ENCODE measurements at regions not wholly inside any gene's neighbourhood (a gene's known extent, or its start where the extent isn't known, plus 50 kb on each side); places are given as distances from the start of the nearest gene placed in this dataset.

GRCh38 chr7:155877167-155877566, 64.9 kb upstream of the SHH start:
- Histone ChIP-seq H3K4me3 (ENCODE audit: low read depth, low read length, poor library complexity, severe bottlenecking) (no peak overlapping the region), H3K27me3 (replicated peaks; ENCODE audit: insufficient read depth, low read depth, low read length, poor library complexity) (peaks cover 70% of the 10 kb centered on the region), H3K9me3 (ENCODE audit: low read depth, low read length, poor library complexity, severe bottlenecking) (no peaks in the 10 kb centered on the region), H3K27ac (ENCODE audit: low read depth, low read length, poor library complexity, severe bottlenecking) (no peak overlapping the region), H3K4me1 (ENCODE audit: insufficient read depth, low read length, poor library complexity, severe bottlenecking) (no peaks in the 10 kb centered on the region), H3K36me3 (ENCODE audit: insufficient read depth, low read length, poor library complexity, severe bottlenecking) (no peaks in the 10 kb centered on the region)
- TF ChIP-seq CTCF (conservative IDR thresholded peaks at IDR 0.05; ENCODE audit: low read depth, low read length) (no peak), EZH2 (IDR thresholded peaks at IDR 0.05; ENCODE audit: borderline replicate concordance, low read depth, low read length, poor library complexity, severe bottlenecking) (no peak)
- ChIA-PET CTCF (no interaction called here), POLR2A (ENCODE audit: low non-redundant PET) (no interaction called here)
- DNase-seq (ENCODE audit: low spot score): no peak
- no TSS peak for BruUV-seq (replicated peaks)
- intact Hi-C loops (cut with micrococcal nuclease; ENCODE audit: unreplicated experiment): no loop called here

- POLR2A ChIA-PET (ENCODE audit: low non-redundant PET): no interaction called here
- BruUV-seq (replicated peaks): no TSS peak
- TF ChIP-seq CTCF (conservative IDR thresholded peaks at IDR 0.05; ENCODE audit: low read depth, low read length) (no peak), EZH2 (IDR thresholded peaks at IDR 0.05; ENCODE audit: borderline replicate concordance, low read depth, low read length, poor library complexity, severe bottlenecking) (no peak)
- no peaks in the 10 kb centered on the region for H3K9me3 ChIP-seq (ENCODE audit: low read depth, low read length, poor library complexity, severe bottlenecking)
- intact Hi-C loops (cut with micrococcal nuclease; ENCODE audit: unreplicated experiment): no loop called here
- no peaks in the 10 kb centered on the region for H3K4me1 ChIP-seq (ENCODE audit: insufficient read depth, low read length, poor library complexity, severe bottlenecking)
- CTCF ChIA-PET: no interaction called here
- H3K4me3 ChIP-seq (ENCODE audit: low read depth, low read length, poor library complexity, severe bottlenecking): no peak overlapping the region
- H3K36me3 ChIP-seq (ENCODE audit: insufficient read depth, low read length, poor library complexity, severe bottlenecking): no peaks in the 10 kb centered on the region
- peaks cover 80% of the 10 kb centered on the region for H3K27me3 ChIP-seq (replicated peaks; ENCODE audit: insufficient read depth, low read depth, low read length, poor library complexity)
- no peak for DNase-seq (ENCODE audit: low spot score)
- H3K27ac ChIP-seq (ENCODE audit: low read depth, low read length, poor library complexity, severe bottlenecking): no peak overlapping the region
Observed at GRCh38 chr7:155874411-155874810, 62.1 kb upstream of the SHH start.

- no peak for TF ChIP-seq EZH2 (IDR thresholded peaks at IDR 0.05; ENCODE audit: borderline replicate concordance, low read depth, low read length, poor library complexity, severe bottlenecking)
- TF ChIP-seq CTCF (conservative IDR thresholded peaks at IDR 0.05; ENCODE audit: low read depth, low read length): no peak
- CTCF ChIA-PET: no interaction called here
- H3K4me3 ChIP-seq (ENCODE audit: low read depth, low read length, poor library complexity, severe bottlenecking): no peak overlapping the region
- no peak overlapping the region for H3K27ac ChIP-seq (ENCODE audit: low read depth, low read length, poor library complexity, severe bottlenecking)
- intact Hi-C loops (cut with micrococcal nuclease; ENCODE audit: unreplicated experiment): no loop called here
- POLR2A ChIA-PET (ENCODE audit: low non-redundant PET): no interaction called here
- peaks cover 80% of the 10 kb centered on the region for H3K27me3 ChIP-seq (replicated peaks; ENCODE audit: insufficient read depth, low read depth, low read length, poor library complexity)
- no peak for DNase-seq (ENCODE audit: low spot score)
- BruUV-seq (replicated peaks): no TSS peak
- H3K4me1 ChIP-seq (ENCODE audit: insufficient read depth, low read length, poor library complexity, severe bottlenecking): no peaks in the 10 kb centered on the region
- H3K9me3 ChIP-seq (ENCODE audit: low read depth, low read length, poor library complexity, severe bottlenecking): no peaks in the 10 kb centered on the region
- H3K36me3 ChIP-seq (ENCODE audit: insufficient read depth, low read length, poor library complexity, severe bottlenecking): no peaks in the 10 kb centered on the region
Observed at GRCh38 chr7:155874010-155874409, 61.7 kb upstream of the SHH start.
